AG09319 (cell line): ENCODE measurements at regions not wholly inside any gene's neighbourhood (a gene's known extent, or its start where the extent isn't known, plus 50 kb on each side); places are given as distances from the start of the nearest gene placed in this dataset.
A peak's percentile ranks its signal among the peaks of the same experiment; 100 is the strongest.

Source experiments
- DNase-seq: peaks from one replicate; pipeline ENCODE4 v3.0.0-alpha.2; 2010; ENCODE audit warnings: low read depth; ENCODE audit errors: extremely low read depth
- CTCF ChIP-seq: IDR thresholded peaks from 2 replicates; pipeline ENCODE4 v1.5.1; 2011; ENCODE audit warnings: low read depth, mild to moderate bottlenecking, inconsistent platforms, low read length, moderate library complexity

- TF ChIP-seq CTCF, result no peak
- no peak for DNase-seq
These were observed 319.1 kb upstream of the NFE2L3 start for GRCh38 chr7:25832929-25833328.

GRCh38 chr7:25834050-25834449, 317.9 kb upstream of the NFE2L3 start:
- TF ChIP-seq CTCF, result no peak
- DNase-seq, result no peak

- DNase-seq, result no peak
- TF ChIP-seq CTCF, result no peak
These were observed 316.8 kb upstream of the NFE2L3 start for GRCh38 chr7:25835197-25835596.

- TF ChIP-seq CTCF, result peak; percentile 14
- DNase-seq, result no peak
These were observed 312.8 kb upstream of the NFE2L3 start for GRCh38 chr7:25839084-25839769.

- TF ChIP-seq CTCF, result no peak
- no peak for DNase-seq
These were observed 311.7 kb upstream of the NFE2L3 start for GRCh38 chr7:25840209-25840792.

- no peak for DNase-seq
- no peak for TF ChIP-seq CTCF
These were observed 310.4 kb upstream of the NFE2L3 start for GRCh38 chr7:25841575-25841974.

- no peak for DNase-seq
- no peak for TF ChIP-seq CTCF
These were observed 309.7 kb upstream of the NFE2L3 start for GRCh38 chr7:25842201-25842733.
